Brain pericyte (primary cell): ENCODE measurements at regions not wholly inside any gene's neighbourhood (a gene's known extent, or its start where the extent isn't known, plus 50 kb on each side); places are given as distances from the start of the nearest gene placed in this dataset.

Experiments
- DNase-seq: peaks from one replicate; pipeline ENCODE4 v3.0.0-alpha.2; 2012; ENCODE audit warnings: low read depth, low spot score

DNA sequence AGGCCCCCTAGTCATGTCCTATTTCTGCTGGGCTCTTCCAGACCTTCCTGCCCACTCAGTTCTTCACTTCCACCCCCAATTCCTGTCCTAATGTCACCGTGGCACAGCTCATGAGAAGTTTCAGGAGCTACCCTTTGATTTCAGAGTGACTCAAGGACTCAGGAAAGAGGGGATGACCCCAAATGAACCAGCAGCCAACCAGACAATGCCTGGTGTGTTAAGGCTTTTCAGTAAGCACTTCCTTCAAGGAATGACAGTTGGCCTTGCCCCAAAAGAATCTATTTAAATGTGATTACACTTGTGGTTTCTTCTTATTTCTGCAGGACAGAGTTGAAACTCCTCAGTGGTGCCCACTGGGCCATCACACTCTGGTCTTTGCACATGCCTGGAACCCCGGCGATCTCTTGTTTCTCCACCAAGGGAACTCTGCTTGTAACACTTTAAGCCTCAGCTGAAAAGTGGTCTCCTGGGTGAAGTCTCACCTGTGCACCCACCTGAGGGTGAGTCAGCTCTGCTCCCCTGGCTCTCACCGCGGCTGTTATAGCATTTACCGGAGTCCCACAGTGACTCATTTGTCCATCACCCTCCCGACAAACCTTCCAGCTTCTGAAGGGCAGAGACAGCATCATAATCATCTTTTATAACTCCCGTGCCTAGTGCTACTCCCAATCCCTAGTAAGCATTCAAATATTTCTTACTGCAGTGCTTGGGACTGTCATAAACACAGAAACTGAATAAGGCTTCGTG is 123.0 kb upstream of the SVIL start:
- no peak for DNase-seq

DNA sequence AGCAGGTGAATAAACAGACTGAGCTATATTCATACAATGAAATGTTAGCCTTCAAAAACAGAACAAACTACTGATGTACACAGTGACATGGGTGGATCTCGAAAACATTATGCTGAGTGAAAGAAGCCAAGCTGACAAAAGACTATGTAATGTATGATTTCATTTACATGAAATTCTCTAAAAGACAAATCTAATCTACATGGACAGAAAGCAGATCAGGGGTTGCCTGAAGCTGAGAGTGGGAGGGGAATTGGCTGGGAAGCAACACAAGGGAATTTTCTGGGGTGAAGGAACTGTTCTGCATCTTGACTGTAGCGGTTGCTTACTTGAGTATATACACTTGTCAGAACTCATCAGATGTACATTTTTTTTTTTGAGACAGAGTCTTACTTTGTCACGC is 121.7 kb upstream of the SVIL start:
- DNase-seq, result no peak

DNA sequence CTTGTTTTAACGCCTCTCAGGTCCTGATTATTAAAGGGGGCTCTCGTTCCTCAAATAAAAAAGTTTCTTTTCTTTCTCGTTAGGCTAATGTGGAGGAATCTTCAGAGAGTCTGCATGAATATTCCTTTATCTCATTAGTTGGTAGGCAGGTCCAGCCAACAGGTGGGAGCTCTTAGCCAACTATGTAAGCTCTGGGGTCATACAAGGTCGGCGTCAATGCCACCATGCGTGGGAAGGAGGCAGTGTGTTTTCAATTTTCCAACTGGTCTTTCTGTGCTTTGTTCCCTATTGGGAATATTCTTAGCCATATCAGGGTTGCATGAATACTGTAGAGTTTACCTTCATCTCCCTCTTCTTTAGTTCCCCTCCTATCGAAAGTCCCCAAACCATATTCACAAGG is 118.5 kb upstream of the SVIL start:
- DNase-seq, result no peak

- no peak for DNase-seq
Measured at GRCh38 chr10:29751684-29752083, 116.9 kb upstream of the SVIL start.

GRCh38 chr10:29751240-29751639 is 116.5 kb upstream of the SVIL start:
- no peak for DNase-seq

- DNase-seq, result no peak
Measured at GRCh38 chr10:29749150-29749549, 114.4 kb upstream of the SVIL start.

- DNase-seq, result no peak
Measured at GRCh38 chr10:29748109-29748650, 113.4 kb upstream of the SVIL start.

- DNase-seq, result no peak
Measured at GRCh38 chr10:29746080-29746797, 111.5 kb upstream of the SVIL start.

GRCh38 chr10:29740981-29741545 is 106.3 kb upstream of the SVIL start:
- no peak for DNase-seq

DNA sequence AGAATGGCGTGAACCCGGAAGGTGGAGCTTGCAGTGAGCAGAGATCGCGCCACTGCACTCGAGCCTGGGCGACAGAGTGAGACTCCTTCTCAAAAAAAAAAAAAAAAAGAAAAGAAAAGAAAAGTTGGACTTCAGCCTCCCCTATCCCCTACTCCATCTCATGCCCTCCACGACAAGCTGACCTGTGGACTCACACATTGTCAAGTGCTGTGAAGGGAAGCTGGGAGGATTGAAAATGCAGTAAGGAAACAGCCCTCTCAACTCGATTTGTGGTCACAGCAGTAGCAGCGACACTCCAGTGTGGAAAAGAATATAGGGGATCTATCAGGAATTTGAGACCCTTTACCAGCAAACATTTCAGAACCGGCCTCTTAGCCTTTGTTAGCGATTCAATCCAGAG is 103.6 kb upstream of the SVIL start:
- DNase-seq, result no peak

GRCh38 chr10:29737074-29737593 is 102.4 kb upstream of the SVIL start:
- DNase-seq, result no peak

- no peak for DNase-seq
Measured at GRCh38 chr10:29736366-29737073, 101.7 kb upstream of the SVIL start.

GRCh38 chr10:29735628-29736365 is 101.0 kb upstream of the SVIL start:
- DNase-seq, result no peak

- DNase-seq, result no peak
Measured at GRCh38 chr10:29734962-29735627, 100.3 kb upstream of the SVIL start.

DNA sequence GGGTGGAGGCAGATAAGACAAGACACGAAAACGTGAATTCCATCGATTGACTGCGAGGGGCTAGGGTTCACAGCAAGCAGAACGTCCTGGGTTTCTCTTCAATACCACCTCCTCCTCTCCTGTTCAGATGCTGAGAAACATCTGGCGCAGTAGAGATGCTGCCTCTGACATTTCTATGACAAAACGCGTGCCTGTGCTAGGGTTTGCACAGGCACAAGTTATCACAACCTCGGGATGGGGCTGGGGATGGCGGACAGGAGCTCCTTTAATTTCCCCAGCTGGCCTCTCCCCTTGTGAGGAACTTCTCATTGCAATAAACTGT is 99.8 kb upstream of the SVIL start:
- DNase-seq, result no peak

DNA sequence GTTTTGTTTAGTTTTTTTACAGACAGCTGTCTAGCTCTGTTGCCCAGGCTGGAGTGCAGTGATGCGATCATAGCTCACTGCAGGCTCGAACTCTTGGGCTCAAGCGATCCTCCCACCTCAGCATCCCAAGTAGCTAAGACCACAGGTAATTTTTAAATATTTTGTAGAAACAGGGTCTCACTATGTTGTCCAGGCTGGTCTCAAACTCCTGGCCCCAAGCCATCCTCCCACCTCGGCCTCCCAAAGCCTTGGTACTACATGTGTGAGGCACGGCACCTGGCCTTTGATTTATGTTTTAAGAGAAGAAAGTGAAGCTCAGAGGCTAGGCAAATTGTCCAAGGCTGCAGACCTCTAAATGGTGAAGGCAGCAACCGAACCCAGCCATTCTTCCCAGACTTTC is 98.6 kb upstream of the SVIL start:
- no peak for DNase-seq

DNA sequence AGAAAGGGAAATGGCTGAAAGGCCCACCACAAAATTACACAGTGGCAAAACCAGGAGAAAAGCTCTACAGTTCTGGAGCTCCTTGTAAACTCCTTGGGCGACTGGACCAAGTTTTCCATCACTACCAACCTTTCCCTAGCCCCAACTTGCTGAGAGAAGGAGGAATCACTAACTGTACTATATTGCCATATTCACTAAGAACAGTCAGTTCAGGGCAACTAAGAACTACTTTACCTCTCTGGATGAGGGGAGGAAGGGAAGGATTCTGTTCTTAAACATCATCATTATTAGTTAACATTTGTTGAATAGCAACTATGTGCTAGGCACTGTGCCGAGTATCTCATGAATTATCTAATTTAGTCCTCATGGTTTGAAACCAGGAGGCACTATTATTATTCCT is 98.1 kb upstream of the SVIL start:
- DNase-seq, result no peak

DNA sequence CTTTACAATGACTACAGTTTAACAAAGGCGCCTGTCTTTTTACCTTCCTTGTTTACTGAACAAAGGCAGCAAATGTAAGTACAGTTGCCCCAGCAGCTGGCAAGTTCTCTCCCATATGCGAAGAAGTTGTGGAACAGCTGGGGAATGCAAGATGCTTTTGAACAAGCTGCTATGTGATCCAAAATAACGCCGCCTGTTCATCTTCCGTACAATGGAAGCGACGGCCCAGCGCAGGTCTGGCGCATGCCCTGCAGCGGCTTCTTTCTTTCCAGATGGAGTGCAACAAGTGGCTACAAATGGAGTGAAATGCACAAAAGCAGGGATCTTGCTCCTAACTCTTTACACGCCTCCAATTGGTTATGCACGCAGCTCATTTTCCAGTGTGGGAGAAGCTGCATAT is 97.0 kb upstream of the SVIL start:
- DNase-seq, result no peak

- no peak for DNase-seq
Measured at GRCh38 chr10:29730969-29731368, 96.2 kb upstream of the SVIL start.

DNA sequence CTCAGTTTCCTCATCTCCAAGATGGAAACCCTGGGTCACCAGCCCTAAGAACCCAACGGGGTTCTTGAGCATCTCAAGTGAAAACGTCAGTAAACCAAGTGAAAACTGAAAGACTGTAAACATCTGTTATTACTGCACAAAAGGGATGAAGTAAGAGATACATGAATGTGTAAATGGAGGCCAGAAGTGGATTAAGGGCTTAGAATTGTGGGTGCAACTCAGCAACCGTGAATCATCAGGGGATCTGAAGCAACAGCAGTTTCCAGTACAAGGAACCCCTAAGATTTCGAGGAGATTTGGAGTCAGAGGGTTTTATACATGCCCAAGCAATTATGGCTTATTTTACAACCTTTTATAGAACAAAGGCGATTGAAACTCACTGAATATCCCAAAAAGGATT is 95.7 kb upstream of the SVIL start:
- no peak for DNase-seq

DNA sequence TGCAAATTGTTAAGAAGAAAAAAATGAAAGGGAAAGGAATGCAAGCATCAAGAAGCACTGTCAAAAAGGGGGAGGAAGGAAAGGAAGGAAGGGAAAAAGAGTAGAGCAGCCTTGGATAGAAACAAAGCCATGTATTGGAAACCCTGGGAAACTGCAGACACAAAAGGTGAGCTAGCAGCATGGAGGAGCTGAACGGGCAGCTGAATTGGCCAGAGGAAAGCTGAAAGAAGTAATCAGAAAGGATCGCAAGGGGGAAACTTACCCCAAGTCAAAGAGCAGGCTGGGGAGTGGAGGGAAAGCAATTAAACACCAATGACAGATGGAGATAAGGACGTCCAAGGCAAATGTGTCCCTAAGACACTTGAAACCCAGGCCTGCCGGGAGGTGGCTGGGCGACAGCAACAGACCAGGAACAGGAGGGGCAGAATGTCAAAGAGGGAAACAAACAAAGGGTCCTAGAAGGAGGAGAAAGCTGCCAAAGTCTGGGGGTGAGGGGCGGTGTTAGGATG is 93.8 kb upstream of the SVIL start:
- DNase-seq, result no peak
